ENCODE measurements at regions not wholly inside any gene's neighbourhood (a gene's known extent, or its start where the extent isn't known, plus 50 kb on each side); places are given as distances from the start of the nearest gene placed in this dataset.

DNA sequence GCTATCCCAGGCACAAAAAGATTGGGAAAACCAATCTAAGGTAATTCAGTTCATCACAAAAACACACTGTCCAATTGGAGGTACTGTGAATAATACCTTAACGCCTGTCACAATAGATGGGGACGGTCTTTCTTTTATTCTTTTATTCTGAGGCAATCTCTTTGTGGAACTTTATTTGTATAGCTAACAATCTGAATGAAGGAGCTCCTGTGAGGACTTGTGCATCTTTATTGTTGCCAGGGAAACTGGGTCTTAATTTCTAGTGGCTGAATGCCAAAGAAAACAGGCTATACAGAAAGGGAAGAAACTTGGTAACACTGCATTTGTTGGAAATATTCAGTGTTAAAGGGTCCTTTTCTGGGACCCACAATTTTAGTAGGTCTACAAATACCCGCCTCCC is 546.9 kb upstream of the C9orf72 start:
- peaks cover 5% of the 10 kb centered on the region for H3K4me1 ChIP-seq (ENCODE audit: control insufficient read depth, extremely low read depth, insufficient read depth, low read length)
- no peaks in the 10 kb centered on the region for H3K9me1 ChIP-seq (replicated peaks; ENCODE audit: control insufficient read depth, extremely low read depth, insufficient read depth, low read length)
- H3K9ac ChIP-seq (replicated peaks; ENCODE audit: extremely low read depth, insufficient read depth, low read length), result no peak overlapping the region
- H2AFZ ChIP-seq (ENCODE audit: low read depth, low read length), result no peak overlapping the region
- FAIRE-seq (no peak), DNase-seq (ENCODE audit: low read depth, low spot score) (peak; percentile 53)
- no peak overlapping the region for H3K4me2 ChIP-seq (ENCODE audit: insufficient read depth, low read length)
- intact Hi-C loops (cut with micrococcal nuclease), result loop anchor here (5.0 kb wide), 1 partner anchor 92 kb away; no protein-coding TSS in a partner anchor
- dilution Hi-C loops (cut with MboI; ENCODE audit: extremely low pct_ligation_motif_present, low sequenced_read_pairs), result no loop called here
- H3K9me3 ChIP-seq (replicated peaks; ENCODE audit: control insufficient read depth, insufficient read depth, low read length), result no peaks in the 10 kb centered on the region
- no peak overlapping the region for H3K4me3 ChIP-seq (replicated peaks in 1 of 3; ENCODE audit: insufficient read depth in 1 of 3, low read depth in 1 of 3, low read length in 3 of 3)
- H4K20me1 ChIP-seq (replicated peaks; ENCODE audit: control insufficient read depth, extremely low read depth, insufficient read depth, low read length), result no peaks in the 10 kb centered on the region
- no peaks in the 10 kb centered on the region for H3K36me3 ChIP-seq (ENCODE audit: control insufficient read depth in 2 of 2, extremely low read depth in 1 of 2, insufficient read depth in 2 of 2, low read length in 2 of 2)
- H3K27ac ChIP-seq (ENCODE audit: insufficient read depth, low read depth, low read length), result no peak overlapping the region
- POLR2A ChIA-PET, result no interaction called here
- H3K79me2 ChIP-seq (ENCODE audit: control insufficient read depth, insufficient read depth, low read length), result no peaks in the 10 kb centered on the region
- TF ChIP-seq, protein P1, sequence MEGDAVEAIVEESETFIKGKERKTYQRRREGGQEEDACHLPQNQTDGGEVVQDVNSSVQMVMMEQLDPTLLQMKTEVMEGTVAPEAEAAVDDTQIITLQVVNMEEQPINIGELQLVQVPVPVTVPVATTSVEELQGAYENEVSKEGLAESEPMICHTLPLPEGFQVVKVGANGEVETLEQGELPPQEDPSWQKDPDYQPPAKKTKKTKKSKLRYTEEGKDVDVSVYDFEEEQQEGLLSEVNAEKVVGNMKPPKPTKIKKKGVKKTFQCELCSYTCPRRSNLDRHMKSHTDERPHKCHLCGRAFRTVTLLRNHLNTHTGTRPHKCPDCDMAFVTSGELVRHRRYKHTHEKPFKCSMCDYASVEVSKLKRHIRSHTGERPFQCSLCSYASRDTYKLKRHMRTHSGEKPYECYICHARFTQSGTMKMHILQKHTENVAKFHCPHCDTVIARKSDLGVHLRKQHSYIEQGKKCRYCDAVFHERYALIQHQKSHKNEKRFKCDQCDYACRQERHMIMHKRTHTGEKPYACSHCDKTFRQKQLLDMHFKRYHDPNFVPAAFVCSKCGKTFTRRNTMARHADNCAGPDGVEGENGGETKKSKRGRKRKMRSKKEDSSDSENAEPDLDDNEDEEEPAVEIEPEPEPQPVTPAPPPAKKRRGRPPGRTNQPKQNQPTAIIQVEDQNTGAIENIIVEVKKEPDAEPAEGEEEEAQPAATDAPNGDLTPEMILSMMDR (IDR thresholded peaks at IDR 0.05; ENCODE audit: extremely low read depth in 1 of 2, insufficient read depth in 1 of 2, low read depth in 1 of 2, low read length in 2 of 2), result no peak
- TF ChIP-seq GATA2 (IDR thresholded peaks at IDR 0.05; ENCODE audit: insufficient read depth, insufficient read length, low read depth, low read length), result no peak
- TF ChIP-seq JUN (IDR thresholded peaks at IDR 0.05; ENCODE audit: borderline replicate concordance, insufficient read depth, insufficient read length, low read depth), result no peak
- no peak for TF ChIP-seq POLR2AphosphoS5 (IDR thresholded peaks at IDR 0.05; ENCODE audit: insufficient read depth, low read depth, low read length)
- TF ChIP-seq FOS (IDR thresholded peaks at IDR 0.05; ENCODE audit: borderline replicate concordance, insufficient read depth, low read length), result no peak
- no peak for TF ChIP-seq POLR2A (IDR thresholded peaks at IDR 0.05; ENCODE audit: low read depth, low read length)
- no peak for TF ChIP-seq MYC (IDR thresholded peaks at IDR 0.05; ENCODE audit: low read depth, low read length)
- TF ChIP-seq EZH2 (IDR thresholded peaks at IDR 0.05; ENCODE audit: borderline replicate concordance, low read depth, low read length, severe bottlenecking), result no peak
- CTCF ChIA-PET, result no interaction called here
- no peaks in the 10 kb centered on the region for H3K27me3 ChIP-seq (ENCODE audit: control insufficient read depth in 2 of 2, insufficient read depth in 2 of 2, low read length in 2 of 2)
- BruUV-seq (replicated peaks), result no TSS peak
